Activated T-cell treated with anti-CD3 and anti-CD28 coated beads for 48 hours (primary cell): ENCODE measurements at regions not wholly inside any gene's neighbourhood (a gene's known extent, or its start where the extent isn't known, plus 50 kb on each side); places are given as distances from the start of the nearest gene placed in this dataset.
"Not testable (repeated sequence)": the region's sequence is repeated elsewhere in the genome, so short reads cannot be mapped to it uniquely, and the experiment has no call there.

Source experiments
- DNase-seq: peaks from one replicate; pipeline ENCODE4 v3.0.0-alpha.2; 2020; ENCODE audit warnings: low read depth

DNA sequence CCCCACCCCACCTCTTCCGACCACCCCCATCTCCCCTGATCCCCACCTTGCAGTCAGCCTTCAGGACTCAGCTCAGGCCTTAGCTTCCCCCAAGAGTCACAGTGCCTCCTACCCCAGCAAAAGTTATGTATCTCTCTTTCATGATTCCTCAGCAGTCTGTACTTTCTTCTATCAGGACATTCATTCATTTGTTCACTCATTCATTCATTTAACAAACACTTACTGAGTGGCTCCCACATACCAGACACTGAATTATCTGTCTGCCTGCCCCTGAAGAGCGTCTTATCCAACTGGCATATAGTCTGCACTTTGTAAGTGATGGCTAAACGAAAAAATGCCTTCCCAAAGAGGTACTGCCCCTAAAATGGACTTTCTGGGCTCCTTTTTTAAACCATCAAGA lies 114.4 kb upstream of the SLC35F3 start:
- DNase-seq, result no peak

DNA sequence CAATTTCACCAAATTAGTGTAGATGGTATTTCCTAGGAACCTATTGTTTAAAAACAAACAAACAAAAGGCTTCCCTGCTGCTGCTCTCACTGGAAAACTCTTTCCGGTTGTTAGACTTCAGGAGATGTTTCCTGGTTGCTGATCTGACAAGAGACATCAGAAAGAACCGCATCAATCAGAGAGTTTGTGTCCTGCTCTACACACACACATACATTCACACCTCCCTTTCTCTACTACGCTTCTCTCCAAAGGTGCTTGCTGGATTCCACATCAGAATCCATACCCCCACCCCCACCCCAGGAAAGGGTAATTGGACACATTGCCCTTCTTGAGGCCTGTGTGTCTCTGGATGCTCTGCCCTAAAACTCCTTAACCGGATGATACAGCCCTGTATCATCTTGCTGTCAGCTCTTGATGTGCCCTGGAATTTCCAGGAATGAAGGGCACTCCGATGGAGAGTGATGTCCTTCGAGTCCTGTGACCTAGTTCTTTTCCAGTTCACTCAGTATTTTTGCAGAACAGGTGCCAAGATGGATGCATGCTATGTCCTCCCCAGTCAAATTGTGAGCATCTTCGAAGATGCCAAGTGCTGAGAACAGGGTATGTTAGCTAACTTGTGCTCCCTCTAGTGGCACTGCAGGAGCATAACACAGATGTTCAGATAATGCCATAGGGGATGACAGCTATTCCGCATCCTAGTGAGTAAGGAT lies 113.7 kb upstream of the SLC35F3 start:
- DNase-seq, result peak; percentile 1

DNA sequence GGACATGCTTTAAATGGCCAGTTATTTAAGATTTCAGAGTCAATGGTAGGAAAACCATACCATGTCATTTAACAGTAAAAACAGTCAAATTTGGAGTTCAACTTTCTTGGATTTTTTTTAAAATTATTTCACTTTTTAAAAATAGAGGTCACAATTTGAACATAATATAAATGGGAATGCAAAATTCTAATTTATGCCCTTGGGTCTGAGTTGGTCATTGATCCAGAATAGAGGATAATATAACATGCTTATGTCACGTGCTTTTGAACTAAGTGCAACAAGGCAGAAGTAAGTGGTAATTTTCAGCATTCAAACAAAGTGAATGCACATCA lies 113.1 kb upstream of the SLC35F3 start:
- no peak for DNase-seq

DNA sequence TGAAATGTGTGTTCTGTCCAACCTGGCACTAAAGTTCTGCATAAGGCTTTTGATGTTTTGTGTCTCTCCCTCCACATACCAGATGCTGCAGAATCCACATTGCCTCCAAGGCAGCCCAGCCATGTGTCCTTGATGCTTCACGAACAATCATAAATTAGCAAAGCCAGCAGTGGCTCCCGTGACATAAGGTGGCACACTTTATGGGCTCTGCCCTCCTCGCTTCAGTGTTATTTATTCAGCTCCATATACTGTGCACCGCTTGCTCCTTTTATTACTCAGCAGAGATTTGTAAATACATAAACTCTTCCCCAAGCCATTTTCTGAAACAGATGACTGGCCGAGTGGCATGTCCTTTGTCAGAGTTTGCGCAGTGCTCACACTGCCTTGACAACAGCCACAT lies 112.8 kb upstream of the SLC35F3 start:
- DNase-seq, result no peak

DNA sequence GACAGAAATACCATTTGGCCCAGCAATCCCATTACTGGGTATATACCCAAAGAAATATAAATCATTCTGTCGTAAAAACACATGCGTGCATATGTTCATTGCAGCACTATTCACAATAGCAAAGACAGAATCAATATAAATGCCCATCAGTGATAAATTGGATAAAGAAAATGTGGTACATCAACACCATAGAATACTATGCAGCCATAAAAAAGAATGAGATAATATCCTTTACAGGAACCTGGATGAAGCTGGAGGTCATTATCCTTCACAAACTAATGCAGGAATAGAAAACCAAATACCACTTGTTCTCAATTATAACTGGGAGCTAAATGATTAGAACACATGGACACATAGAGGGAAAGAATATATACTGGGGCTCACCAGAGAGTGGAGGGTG lies 109.6 kb upstream of the SLC35F3 start:
- no peak for DNase-seq

DNA sequence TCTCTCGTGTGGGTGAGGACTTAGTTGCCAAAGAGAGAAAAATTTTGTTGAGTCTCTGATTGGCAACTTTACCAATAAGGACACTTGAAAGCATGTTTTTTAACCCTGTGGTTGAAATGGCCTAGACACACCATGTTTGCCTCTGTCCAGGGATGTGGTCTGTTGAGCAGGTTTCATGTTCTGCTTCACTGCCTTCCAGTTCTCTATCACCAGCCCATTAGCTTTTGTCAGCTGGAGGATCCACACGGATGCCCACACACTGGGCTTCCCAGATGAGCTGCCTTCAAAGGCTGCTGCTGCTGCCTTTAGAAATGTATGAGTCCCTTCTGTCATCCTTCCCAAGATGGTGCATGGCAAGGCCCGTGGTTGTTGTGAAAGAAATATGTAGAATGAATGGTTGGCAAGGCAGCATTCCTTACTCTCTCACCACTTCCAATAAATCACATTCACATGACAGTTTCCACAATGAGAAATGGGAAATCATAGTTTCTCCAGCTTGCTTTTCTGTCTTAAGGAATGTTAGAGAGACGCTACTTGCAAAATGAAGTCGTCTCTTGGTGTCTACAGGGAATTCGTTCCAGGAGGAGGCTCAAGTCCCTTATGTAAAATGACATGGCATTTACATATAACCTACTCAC lies 108.2 kb upstream of the SLC35F3 start:
- DNase-seq, result no peak

DNA sequence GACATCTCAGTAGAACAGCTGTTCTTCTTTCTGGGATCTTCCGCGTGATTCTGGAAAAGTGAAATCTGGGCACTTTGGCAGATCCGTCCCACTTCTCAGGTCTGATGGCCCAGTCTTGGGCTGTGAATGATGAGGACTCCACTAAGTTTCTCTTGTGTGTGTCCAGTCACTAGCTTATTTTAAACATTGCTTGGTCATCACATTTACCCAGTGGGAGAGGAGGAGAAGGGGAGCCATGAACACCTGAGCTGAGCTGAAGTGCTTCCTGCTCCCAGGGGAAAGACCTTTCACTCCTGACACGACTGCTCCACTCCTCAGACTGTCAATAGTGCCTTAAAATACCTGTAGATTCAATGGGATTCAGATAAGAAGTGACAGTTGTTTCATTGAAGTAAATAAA lies 101.9 kb upstream of the SLC35F3 start:
- no peak for DNase-seq

DNA sequence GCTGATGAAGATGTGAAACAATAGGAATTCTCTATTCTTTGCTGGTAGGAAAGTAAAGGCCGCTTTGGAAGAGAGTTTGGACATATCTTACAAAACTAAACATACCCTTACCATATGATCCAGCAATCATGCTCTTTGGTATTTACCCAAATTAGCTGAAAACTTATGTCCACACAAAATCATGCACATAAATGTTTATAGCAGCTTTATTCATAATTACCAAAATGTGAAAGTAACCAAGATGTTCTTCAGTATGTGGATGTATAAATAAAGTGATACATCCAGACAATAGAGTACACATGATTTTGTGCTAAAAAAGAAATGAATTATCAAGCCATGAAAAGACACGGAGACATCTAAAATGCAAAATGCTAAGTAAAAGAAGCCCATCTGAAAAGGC lies 98.7 kb upstream of the SLC35F3 start:
- DNase-seq, result no peak

DNA sequence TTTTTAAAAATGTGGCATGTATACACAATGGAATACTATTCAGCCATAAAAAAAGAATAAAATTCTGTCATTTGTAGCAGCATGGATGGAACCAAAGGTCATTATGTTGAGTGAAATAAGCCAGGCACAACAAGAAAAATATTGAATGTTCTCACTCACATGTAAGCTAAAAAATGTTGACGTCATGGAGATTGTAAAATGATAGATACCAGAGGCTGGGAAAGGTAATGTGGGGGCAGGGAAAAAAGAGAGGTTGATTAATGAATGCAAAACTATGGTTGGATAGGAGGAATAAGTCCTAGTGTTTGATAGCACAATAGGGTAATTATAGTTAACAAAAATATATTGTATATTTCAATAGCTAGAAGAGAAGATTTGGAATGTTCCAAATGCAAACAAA lies 89.1 kb upstream of the SLC35F3 start:
- DNase-seq, result no peak

DNA sequence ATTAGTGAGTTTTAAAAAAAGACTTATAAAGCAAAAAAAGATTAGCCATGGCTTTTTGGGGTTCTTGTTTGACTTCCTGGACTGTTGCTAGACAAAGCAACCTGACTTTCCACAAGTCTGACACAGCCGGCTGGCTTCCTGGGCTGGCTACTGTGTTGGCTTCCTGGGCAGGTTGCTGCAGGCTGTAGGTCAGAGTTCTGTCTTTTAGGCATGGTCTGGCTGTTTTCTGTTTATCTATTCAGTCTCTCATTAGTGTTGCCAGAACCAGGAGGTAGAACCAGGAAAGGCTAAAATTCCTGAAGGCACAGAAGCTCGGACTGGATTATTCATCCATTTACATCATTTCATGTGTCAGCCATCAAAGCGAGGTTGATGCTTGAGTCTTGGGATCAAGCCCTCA lies 88.6 kb upstream of the SLC35F3 start:
- no peak for DNase-seq

DNA sequence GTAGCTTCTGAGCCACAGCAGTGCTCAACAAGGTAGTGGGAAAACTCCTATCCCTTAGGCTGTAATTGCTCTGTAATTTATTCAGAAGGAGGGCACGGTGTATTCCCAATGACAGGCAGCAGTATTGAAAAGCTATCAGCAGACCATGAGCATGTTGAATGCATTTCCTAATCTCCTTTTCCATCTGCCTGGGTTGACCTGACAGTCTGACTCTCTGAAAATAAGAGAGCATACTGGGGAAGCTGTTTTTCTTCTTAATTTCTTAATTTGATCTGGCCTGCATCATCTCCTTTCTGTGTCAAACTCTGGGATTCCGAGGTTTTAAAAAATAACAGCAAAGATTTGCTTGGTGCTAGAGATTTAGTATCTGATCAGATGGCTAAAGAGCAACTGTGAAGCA lies 88.1 kb upstream of the SLC35F3 start:
- no peak for DNase-seq

DNA sequence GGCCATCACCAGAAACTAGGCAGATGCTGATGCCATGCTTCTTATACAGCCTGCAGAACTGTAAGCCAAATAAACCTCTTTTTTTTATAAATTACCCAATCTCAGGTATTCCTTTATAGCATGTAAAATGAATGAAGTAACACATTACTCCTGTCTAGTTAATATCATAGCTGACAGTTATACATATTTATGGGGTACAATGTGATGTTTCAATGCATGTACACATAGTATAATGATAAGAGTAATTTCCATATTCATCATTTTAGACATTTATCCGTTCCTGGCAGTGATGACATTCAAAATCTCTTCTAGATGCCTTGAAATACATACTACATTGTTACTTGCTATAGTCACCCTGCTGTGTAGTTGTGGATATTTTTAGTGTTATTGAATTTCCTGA lies 85.4 kb upstream of the SLC35F3 start:
- DNase-seq, result no peak

DNA sequence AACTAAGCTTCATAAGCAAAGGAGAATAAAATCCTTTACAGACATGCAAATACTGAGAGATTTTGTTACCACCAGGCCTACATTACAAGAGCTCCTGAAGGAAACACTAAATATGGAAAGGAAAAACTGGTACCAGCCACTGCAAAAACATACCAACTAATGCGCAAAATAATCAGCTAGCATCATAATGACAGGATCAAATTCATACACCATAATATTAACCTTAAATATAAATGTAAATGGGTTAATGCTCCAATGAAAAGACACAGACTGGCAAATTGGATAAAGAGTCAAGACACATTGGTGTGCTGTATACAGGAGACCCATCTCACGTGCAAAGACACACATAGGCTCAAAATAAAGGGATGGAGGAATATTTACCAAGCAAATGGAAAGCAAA lies 80.3 kb upstream of the SLC35F3 start:
- DNase-seq, result not testable (repeated sequence)

DNA sequence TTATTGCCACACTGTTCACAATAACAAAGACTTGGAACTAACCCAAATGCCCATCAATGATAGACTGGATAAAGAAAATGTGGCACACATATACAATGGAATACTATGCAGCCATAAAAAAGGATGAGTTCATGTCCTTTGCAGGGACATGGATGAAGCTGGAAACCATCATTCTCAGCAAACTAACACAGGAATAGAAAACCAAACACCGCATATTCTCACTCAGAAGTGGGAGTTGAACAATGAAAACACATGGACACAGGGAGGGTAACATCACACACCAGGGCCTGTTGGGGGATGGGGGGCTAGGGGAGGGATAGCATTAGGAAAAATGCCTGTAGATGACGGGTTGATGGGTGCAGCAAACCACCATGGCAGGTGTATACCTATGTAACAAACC lies 76.5 kb upstream of the SLC35F3 start:
- not testable (repeated sequence) for DNase-seq

DNA sequence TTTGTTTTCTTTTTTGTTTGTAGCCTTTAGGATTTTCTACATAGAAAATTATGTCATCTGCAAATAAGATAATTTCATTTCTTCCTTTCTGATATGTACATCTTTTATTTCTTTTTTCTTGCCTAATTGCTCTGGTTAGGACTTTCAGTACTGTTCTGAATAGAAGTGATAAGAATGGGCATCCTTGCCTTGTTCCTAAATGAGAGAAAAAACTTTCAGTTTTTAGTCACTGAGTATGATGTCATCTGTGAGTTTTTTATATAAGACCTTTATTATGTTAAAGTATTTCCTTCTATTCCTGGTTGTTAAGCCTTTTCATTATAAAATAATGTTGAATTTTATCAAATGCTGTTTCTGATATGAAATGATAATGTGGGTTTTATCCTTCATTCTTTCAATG lies 76.0 kb upstream of the SLC35F3 start:
- no peak for DNase-seq

DNA sequence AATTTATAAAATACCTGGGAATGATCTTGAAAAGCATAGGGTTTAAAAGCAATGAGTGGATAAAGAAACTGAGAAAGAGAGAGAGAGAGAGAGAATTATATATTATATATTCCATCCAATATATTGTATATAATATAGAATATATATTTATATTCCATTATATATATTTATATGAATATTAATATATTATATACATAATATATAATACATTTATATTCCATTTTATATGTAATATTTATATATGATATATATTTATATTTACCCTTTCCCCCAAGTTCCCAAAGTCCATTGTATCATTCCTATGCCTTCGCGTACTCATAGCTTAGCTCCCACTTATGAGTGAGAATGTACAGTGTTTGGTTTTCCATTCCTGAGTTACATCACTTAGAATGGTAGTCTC lies 69.9 kb upstream of the SLC35F3 start:
- DNase-seq, result no peak

DNA sequence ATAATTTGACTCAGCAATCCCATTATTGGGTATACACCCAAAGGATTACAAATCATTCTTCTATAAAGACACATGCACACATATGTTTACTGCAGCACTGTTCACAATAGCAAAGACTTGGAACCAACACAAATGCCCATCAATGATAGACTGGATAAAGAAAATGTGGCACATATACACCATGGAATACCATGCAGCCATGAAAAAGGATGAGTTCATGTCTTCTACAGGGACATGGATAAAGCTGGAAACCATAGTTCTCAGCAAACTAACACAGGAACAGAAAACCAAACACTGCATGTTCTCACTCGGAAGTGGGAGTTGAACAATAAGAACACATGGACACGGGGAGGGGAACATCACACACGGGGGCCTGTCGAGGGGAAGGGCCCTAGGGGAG lies 66.3 kb upstream of the SLC35F3 start:
- DNase-seq, result not testable (repeated sequence)

DNA sequence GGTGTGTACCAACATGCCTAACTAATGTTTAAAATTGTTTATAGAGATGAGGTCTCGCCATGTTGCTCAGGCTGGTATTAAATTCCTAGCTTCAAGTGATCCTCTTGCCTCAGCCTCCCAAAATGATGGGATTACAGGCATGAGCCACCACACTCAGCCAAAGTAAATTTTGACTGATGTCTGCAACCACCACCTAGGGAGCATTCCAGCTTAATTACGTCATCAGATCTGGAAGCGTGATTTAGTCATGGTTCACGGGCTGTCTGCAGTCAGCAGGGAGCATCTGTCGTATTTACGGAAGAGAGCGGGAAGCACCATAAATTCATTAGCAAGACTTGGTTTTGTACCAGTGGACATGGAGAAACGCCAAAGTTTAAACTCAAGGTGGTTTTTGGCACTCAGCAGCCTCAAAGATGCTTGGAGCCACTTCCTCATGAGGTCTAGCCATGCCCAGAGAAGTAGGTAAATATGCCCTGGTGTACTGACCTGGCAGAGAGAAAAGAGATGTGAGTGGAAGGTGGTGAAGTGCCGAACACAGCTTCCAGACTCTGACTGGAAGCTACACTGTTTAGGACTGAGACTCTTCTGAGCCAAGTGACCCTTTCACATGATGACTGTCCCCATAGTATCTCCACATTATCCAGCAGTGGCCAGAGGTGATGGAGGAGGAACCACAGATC lies 60.8 kb upstream of the SLC35F3 start:
- DNase-seq, result no peak

DNA sequence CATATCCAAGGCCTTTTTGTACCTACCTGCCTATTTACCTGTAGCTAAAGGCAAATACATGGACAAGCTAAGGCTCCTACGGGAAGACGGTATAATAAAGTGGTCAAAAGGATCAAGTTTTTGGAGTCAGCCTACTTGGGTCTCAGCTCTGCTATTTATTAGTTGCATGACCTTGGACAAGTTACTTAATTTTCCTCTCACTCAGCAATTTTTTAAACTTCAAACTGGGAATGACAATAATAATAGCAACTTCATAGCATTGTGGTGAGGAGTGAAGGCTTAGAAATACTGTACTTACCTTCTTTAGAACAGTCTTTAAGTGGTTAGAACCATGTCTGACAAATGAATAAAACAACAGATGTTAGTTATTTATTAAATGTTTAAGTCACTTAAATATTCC lies 60.2 kb upstream of the SLC35F3 start:
- DNase-seq, result no peak

DNA sequence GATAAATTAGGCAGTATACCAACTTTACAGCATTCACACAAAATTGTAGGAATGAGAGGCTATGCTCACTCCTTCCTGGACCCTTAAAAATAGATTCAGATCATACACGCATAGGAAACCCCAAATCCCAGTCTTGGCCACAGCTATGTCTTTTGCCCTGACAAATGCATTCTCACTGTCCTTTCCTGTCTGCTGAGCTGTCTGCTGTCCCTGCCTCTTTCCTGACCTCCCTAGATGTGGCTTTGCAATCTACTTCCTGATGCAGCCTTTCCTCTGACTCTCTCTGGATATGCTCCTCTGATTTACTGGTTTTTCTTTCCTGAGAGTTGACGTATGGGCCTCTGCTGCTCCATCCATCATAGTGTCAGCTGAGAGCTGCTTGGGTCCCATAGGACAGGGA lies 59.8 kb upstream of the SLC35F3 start:
- no peak for DNase-seq
